ENCODE measurements at regions not wholly inside any gene's neighbourhood (a gene's known extent, or its start where the extent isn't known, plus 50 kb on each side); places are given as distances from the start of the nearest gene placed in this dataset.

DNA sequence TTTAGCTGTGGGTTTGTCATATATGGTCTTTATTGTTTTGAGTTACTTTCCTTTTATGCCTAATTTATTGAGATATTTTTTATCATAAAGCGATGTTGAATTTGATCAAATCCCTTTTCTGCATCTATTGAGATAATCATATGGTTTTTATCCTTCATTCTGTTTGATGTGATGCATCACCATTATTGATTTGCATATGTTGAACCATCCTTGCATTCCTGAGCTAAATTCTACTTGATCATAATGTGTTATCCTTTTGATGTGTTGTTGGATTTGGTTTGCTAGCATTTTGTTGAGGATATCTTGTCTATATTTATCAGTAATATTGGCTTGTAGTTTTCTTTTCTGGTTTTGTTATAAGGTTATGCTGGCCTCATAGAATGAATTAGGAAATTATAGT is 308.5 kb downstream of the ADCYAP1 start:
- H3K27ac Mint-ChIP-seq, result no peak overlapping the region
- ATAC-seq (no peak), DNase-seq (no peak)
- no peaks in the 10 kb centered on the region for H3K36me3 Mint-ChIP-seq (ENCODE audit: low read depth)
- H3K4me3 Mint-ChIP-seq, result no peak overlapping the region
- H3K4me1 Mint-ChIP-seq, result no peaks in the 10 kb centered on the region
- no peaks in the 10 kb centered on the region for H3K27me3 Mint-ChIP-seq
- H3K9me3 Mint-ChIP-seq, result peaks cover 20% of the 10 kb centered on the region

- Mint-ChIP-seq H3K27ac (no peak overlapping the region), H3K36me3 (ENCODE audit: low read depth) (no peaks in the 10 kb centered on the region), H3K27me3 (no peaks in the 10 kb centered on the region)
Measured at GRCh38 chr18:1222880-1223279, 318.2 kb downstream of the ADCYAP1 start.

GRCh38 chr18:1227025-1227424 is 322.4 kb downstream of the ADCYAP1 start:
- no peak overlapping the region for H3K27ac Mint-ChIP-seq
- no peaks in the 10 kb centered on the region for H3K4me1 Mint-ChIP-seq
- H3K4me3 Mint-ChIP-seq, result no peak overlapping the region
- DNase-seq, result no peak
- no peak for ATAC-seq
- peaks cover 15% of the 10 kb centered on the region for H3K9me3 Mint-ChIP-seq
- no peaks in the 10 kb centered on the region for H3K27me3 Mint-ChIP-seq
- H3K36me3 Mint-ChIP-seq (ENCODE audit: low read depth), result no peaks in the 10 kb centered on the region

More at GRCh38 chr18:1222880-1223279, 318.2 kb downstream of the ADCYAP1 start:
- H3K9me3 Mint-ChIP-seq, result peaks cover 8% of the 10 kb centered on the region
- no peak overlapping the region for H3K4me3 Mint-ChIP-seq
- DNase-seq (no peak), ATAC-seq (no peak)
- H3K4me1 Mint-ChIP-seq, result no peaks in the 10 kb centered on the region

DNA sequence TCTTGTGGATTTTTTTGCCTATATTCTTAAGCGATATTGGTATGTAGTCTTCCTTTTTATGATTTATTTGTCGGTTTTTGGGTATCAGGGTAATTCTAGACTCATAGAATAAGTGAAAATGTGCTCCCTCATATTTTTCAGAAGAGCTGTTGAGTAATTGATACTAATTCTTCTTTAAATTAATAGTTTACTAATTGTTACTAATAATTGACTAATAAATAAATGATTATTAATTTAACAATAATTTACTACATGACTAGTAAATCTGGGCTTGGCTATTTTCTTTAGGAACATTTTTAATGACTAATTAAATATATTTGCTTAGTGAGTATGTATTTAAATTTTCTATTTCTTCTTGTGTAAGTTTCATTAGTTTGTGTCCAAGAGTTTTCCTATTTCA is 325.0 kb downstream of the ADCYAP1 start:
- no peak for ATAC-seq
- Mint-ChIP-seq H3K4me3 (no peak overlapping the region), H3K27me3 (no peaks in the 10 kb centered on the region)

GRCh38 chr18:1232867-1233266 is 328.2 kb downstream of the ADCYAP1 start:
- H3K4me1 Mint-ChIP-seq, result no peaks in the 10 kb centered on the region
- H3K36me3 Mint-ChIP-seq (ENCODE audit: low read depth), result peaks cover 2% of the 10 kb centered on the region
- no peak overlapping the region for H3K27ac Mint-ChIP-seq
- H3K9me3 Mint-ChIP-seq, result peaks cover 54% of the 10 kb centered on the region
- DNase-seq (no peak), ATAC-seq (no peak)
- no peaks in the 10 kb centered on the region for H3K27me3 Mint-ChIP-seq
- no peak overlapping the region for H3K4me3 Mint-ChIP-seq

More for the DNA sequence above, 325.0 kb downstream of the ADCYAP1 start:
- Mint-ChIP-seq H3K27ac (no peak overlapping the region), H3K4me1 (no peaks in the 10 kb centered on the region), H3K9me3 (peaks cover 33% of the 10 kb centered on the region), H3K36me3 (ENCODE audit: low read depth) (no peaks in the 10 kb centered on the region)
- no peak for DNase-seq

DNA sequence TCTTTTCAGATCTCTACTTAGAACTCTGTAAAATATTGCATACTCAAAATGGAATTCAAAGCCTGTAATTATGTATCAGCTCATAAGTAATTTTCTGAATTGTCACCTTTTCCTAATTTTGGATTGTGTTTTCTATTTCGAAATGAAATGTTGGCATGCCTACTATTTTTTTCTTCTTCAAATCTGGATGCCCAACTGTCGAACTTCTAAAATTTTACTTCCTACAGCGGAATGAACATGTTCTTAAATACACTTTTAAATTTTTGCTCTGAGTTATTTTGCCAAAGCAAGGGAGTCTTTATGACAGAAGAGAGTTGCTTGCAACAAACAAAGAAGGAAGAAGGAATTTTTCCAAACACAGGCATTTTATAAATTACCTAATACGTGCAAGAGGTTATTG is 336.0 kb downstream of the ADCYAP1 start:
- no peaks in the 10 kb centered on the region for H3K27me3 Mint-ChIP-seq
- DNase-seq, result no peak
- no peak overlapping the region for H3K4me3 Mint-ChIP-seq
- ATAC-seq, result no peak
- no peaks in the 10 kb centered on the region for H3K4me1 Mint-ChIP-seq
- H3K9me3 Mint-ChIP-seq, result peaks cover 17% of the 10 kb centered on the region
- H3K27ac Mint-ChIP-seq, result no peak overlapping the region
- peaks cover 2% of the 10 kb centered on the region for H3K36me3 Mint-ChIP-seq (ENCODE audit: low read depth)

GRCh38 chr18:1244397-1245122 is 339.9 kb downstream of the ADCYAP1 start:
- Mint-ChIP-seq H3K4me3 (no peak overlapping the region), H3K4me1 (no peaks in the 10 kb centered on the region), H3K27me3 (no peaks in the 10 kb centered on the region), H3K9me3 (no peaks in the 10 kb centered on the region), H3K27ac (no peak overlapping the region), H3K36me3 (ENCODE audit: low read depth) (no peaks in the 10 kb centered on the region)
- ATAC-seq, result no peak
- DNase-seq, result no peak

- Mint-ChIP-seq H3K36me3 (ENCODE audit: low read depth) (no peaks in the 10 kb centered on the region), H3K9me3 (no peaks in the 10 kb centered on the region), H3K4me3 (no peak overlapping the region), H3K27me3 (no peaks in the 10 kb centered on the region), H3K4me1 (no peaks in the 10 kb centered on the region), H3K27ac (no peak overlapping the region)
- no peak for DNase-seq
- no peak for ATAC-seq
Measured at GRCh38 chr18:1246827-1247226, 342.2 kb downstream of the ADCYAP1 start.

- DNase-seq (no peak), ATAC-seq (no peak)
- H3K9me3 Mint-ChIP-seq, result peaks cover 7% of the 10 kb centered on the region
- H3K36me3 Mint-ChIP-seq (ENCODE audit: low read depth), result no peaks in the 10 kb centered on the region
- H3K4me3 Mint-ChIP-seq, result no peak overlapping the region
- H3K27ac Mint-ChIP-seq, result no peak overlapping the region
- no peaks in the 10 kb centered on the region for H3K27me3 Mint-ChIP-seq
- no peaks in the 10 kb centered on the region for H3K4me1 Mint-ChIP-seq
Measured at GRCh38 chr18:1252534-1252933, 347.9 kb downstream of the ADCYAP1 start.

- H3K36me3 Mint-ChIP-seq (ENCODE audit: low read depth), result no peaks in the 10 kb centered on the region
- DNase-seq, result no peak
- H3K27me3 Mint-ChIP-seq, result no peaks in the 10 kb centered on the region
- no peaks in the 10 kb centered on the region for H3K4me1 Mint-ChIP-seq
- no peak for ATAC-seq
- peaks cover 7% of the 10 kb centered on the region for H3K9me3 Mint-ChIP-seq
- no peak overlapping the region for H3K4me3 Mint-ChIP-seq
- no peak overlapping the region for H3K27ac Mint-ChIP-seq
Measured at GRCh38 chr18:1252936-1253335, 348.3 kb downstream of the ADCYAP1 start.

- Mint-ChIP-seq H3K9me3 (peaks cover 9% of the 10 kb centered on the region), H3K27ac (no peak overlapping the region), H3K27me3 (no peaks in the 10 kb centered on the region)
Measured at GRCh38 chr18:1253827-1254226, 349.2 kb downstream of the ADCYAP1 start.

GRCh38 chr18:1261054-1261453 is 356.4 kb downstream of the ADCYAP1 start:
- no peaks in the 10 kb centered on the region for H3K4me1 Mint-ChIP-seq
- no peak for DNase-seq
- no peaks in the 10 kb centered on the region for H3K27me3 Mint-ChIP-seq
- ATAC-seq, result no peak
- H3K27ac Mint-ChIP-seq, result no peak overlapping the region
- peaks cover 20% of the 10 kb centered on the region for H3K9me3 Mint-ChIP-seq
- no peak overlapping the region for H3K4me3 Mint-ChIP-seq
- no peaks in the 10 kb centered on the region for H3K36me3 Mint-ChIP-seq (ENCODE audit: low read depth)

More at GRCh38 chr18:1253827-1254226, 349.2 kb downstream of the ADCYAP1 start:
- no peak for ATAC-seq
- no peaks in the 10 kb centered on the region for H3K36me3 Mint-ChIP-seq (ENCODE audit: low read depth)
- H3K4me3 Mint-ChIP-seq, result no peak overlapping the region
- DNase-seq, result no peak
- H3K4me1 Mint-ChIP-seq, result no peaks in the 10 kb centered on the region

DNA sequence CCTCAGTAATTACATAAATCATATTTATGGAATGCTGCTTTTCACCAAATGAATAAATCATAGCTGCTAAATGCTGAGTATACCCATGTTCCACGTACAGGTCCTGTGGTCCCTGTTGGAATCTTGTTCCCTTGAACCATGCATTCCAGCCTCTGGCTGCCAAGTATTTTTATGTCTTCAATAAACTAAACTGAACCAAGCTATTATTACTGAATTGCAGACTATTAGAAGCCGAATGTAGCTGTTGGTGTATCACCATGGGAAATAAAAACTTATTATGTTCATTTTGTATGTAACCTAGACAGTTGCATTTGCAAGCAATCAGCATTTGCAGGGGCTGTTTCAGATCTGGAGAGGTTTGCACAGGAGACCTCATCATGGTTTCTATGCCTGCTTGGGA is 362.4 kb downstream of the ADCYAP1 start:
- Mint-ChIP-seq H3K4me3 (no peak overlapping the region), H3K9me3 (peaks cover 4% of the 10 kb centered on the region), H3K4me1 (no peaks in the 10 kb centered on the region), H3K27me3 (no peaks in the 10 kb centered on the region), H3K27ac (no peak overlapping the region), H3K36me3 (ENCODE audit: low read depth) (no peaks in the 10 kb centered on the region)
- no peak for ATAC-seq
- DNase-seq, result no peak

- H3K27me3 Mint-ChIP-seq, result no peaks in the 10 kb centered on the region
- H3K9me3 Mint-ChIP-seq, result no peaks in the 10 kb centered on the region
- DNase-seq (no peak), ATAC-seq (no peak)
- H3K27ac Mint-ChIP-seq, result no peak overlapping the region
- H3K4me1 Mint-ChIP-seq, result no peaks in the 10 kb centered on the region
- no peaks in the 10 kb centered on the region for H3K36me3 Mint-ChIP-seq (ENCODE audit: low read depth)
- no peak overlapping the region for H3K4me3 Mint-ChIP-seq
Measured at GRCh38 chr18:1270081-1270480, 365.4 kb downstream of the ADCYAP1 start.

GRCh38 chr18:1273469-1273868 is 368.8 kb downstream of the ADCYAP1 start:
- H3K27ac Mint-ChIP-seq, result no peak overlapping the region
- DNase-seq, result no peak
- no peaks in the 10 kb centered on the region for H3K4me1 Mint-ChIP-seq
- no peak for ATAC-seq
- no peaks in the 10 kb centered on the region for H3K9me3 Mint-ChIP-seq
- no peak overlapping the region for H3K4me3 Mint-ChIP-seq
- H3K36me3 Mint-ChIP-seq (ENCODE audit: low read depth), result no peaks in the 10 kb centered on the region
- H3K27me3 Mint-ChIP-seq, result no peaks in the 10 kb centered on the region

DNA sequence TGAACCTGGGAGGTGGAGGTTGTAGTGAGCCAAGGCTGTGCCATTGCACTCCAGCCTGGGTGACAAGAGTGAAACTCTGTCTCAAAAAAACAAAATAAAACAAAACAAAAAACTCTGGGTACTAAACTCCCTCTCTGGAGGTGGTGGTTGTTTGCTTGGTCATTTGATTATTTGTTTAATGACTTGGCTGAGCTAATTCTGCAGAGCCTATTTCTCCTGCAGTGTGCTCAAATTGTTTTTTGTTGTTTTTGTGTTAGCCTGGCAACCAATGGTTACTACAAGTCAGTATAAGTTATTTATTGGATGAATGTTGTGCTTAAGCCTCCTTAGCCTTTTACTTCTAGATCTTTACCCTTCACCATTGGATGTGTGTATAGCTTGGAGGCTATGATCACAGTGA is 387.5 kb downstream of the ADCYAP1 start:
- ATAC-seq, result no peak
- DNase-seq, result no peak
- no peak overlapping the region for H3K27ac Mint-ChIP-seq
- H3K27me3 Mint-ChIP-seq, result no peaks in the 10 kb centered on the region
- no peaks in the 10 kb centered on the region for H3K9me3 Mint-ChIP-seq
- no peaks in the 10 kb centered on the region for H3K36me3 Mint-ChIP-seq (ENCODE audit: low read depth)
- no peaks in the 10 kb centered on the region for H3K4me1 Mint-ChIP-seq
- no peak overlapping the region for H3K4me3 Mint-ChIP-seq

Measured in activated naive CD8-positive, alpha-beta T cell treated with anti-CD3 and anti-CD28 coated beads, Interleukin-2, amount 50 U/mL, for 24 hours (primary cell).